NCI-H1436 treated with DMSO at 0.1 percent for 48 hours (cell line): ENCODE measurements at regions not wholly inside any gene's neighbourhood (a gene's known extent, or its start where the extent isn't known, plus 50 kb on each side); places are given as distances from the start of the nearest gene placed in this dataset.

ENCODE experiments used
- DNase-seq: peaks from one replicate; lab custom pipeline; 2025; lab: John Stamatoyannopoulos, UW

DNA sequence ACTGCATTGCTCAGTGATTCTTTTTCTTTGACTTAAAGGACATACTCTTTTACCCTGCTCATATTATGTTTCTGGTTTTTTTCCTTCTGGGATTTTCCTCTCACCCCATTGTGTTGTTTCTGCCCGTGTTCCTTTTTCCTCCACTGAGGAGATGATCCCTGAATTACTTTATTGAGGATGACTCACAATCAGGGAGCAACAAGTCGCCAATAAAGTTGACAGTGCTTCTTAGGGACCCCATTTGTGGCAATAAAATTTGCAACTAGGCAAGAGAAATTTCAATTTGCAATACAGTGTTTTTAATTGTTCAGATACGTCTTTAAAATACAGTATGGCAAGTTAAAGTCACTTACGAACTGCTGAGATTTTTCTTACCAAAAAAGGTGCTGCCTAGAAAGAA is 217.9 kb downstream of the SOX4 start:
- DNase-seq: no peak

DNA sequence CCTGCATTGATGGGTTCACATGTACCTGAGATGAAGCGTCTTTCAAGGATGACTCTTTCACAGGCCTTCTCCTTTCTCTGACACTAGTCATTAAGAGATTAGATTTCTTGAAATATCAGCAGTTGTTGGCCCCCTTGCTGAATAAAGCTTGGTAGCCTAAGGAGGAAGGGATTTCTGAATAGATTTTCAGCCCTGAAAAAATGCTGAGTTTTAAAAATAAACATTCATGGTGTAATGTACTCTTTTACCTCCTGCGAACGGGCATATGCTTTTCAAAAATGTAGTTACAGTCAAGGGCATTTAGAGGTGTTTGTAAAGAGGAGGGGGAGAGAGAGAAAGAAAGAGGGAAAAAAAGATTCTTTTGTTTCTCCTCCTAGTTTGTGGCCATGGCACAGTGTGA is 222.7 kb downstream of the SOX4 start:
- DNase-seq: no peak

DNA sequence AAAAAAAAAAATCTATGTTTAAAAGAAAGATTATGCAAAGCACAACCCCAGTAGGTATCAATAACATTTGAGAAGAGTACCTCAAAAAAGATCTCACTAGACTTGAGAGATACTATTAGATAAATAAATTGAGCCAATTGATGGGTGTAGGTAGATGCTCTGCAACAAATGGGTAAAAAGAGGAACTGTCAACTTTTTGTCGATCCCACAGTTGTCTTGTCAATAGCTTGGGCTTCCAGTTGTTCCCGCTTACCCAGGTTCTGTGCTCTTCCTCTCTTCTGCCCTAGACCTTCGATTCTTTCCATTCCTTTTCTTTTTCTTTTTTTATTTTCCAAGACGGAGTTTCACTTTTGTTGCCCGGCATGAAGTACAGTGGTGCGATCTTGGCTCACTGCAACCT is 226.9 kb downstream of the SOX4 start:
- no peak for DNase-seq

DNA sequence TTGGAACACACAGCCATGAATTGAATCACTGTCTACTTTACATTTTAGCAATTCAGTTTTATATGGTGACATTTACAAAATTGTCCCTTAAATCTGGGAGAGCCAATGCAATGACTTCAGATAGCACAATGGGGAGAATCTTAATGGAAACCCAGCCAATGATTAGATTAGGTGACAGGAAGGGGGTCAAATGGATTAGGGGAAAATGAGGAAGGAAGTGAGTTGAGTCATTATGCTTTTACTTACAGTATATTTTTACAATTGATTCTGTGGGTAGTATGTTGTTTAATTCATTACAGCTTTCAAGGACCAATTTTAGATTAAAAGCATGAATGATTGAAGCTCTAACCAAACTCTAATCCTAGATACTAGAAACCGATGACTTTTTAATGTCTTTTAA is 229.8 kb downstream of the SOX4 start:
- no peak for DNase-seq

DNA sequence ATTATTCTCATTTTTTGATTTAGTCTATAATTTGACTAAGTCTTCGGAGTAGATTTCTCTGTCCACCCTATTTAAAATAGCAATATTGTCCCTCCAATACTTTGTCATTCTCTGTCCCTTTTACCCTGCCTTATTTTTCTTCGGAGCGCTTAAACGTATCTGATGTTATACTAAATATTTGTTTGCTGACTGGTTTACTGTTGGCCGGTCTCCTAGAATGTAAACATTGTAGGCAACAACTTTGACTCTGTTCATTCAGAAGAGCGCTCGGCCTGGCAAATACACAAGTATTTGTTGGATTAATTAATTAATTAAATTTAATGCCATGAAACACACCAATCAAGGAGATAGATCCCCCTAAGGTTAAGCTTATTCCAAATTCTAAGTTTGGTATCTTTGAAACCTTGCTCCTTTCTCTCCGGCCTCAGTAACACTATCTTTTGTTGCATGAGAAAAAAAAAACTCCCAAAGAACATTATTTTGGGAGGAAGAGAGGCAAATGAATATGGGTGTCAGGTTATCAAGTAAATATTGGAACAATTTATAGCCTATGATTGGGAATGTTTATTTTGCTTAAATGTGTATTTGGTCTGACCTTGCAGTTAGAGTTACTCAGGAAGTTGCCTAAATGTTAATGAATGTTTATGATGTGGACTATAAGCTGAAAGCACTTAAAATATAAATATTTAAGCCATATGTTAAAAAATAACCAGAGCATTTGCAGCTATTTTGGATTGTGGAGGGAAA is 231.1 kb downstream of the SOX4 start:
- DNase-seq: no peak

DNA sequence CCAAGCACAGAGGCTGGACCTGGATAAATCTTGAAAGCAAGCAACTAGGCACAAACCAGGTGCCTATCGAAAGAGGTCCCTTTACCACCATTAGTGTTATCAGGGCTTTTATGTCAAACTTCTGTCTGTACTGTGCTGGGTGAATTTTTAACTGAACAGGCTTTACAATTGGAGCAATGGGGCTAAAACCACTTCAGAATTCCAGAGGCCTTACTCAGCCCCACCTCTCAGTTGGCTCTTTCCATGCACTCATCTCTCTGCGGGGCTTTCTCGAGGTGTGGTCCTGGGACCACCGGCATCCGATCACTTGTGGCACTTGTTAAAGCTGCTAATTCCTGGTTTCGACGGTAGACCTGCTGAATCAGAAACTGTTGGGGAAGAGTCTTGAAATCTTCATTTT is 232.5 kb downstream of the SOX4 start:
- DNase-seq: no peak

DNA sequence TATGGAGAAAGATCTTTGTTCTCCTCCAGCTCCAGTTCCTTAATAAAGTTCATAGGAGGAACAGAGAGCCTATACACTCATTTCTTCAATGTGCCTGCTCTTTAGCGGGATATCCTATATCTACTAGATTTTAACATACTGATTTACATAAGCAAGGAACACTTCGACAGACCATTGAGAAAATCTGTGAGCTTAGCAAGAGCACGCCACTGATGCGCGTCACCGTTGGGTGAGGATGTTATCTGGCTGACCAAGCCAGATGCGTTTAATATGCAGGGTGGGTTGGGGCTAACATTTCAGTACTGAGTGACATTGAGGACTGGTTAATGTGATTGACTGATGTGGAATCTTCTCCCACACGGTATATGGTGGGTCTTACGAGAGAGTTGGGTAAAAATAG is 233.4 kb downstream of the SOX4 start:
- DNase-seq: no peak

DNA sequence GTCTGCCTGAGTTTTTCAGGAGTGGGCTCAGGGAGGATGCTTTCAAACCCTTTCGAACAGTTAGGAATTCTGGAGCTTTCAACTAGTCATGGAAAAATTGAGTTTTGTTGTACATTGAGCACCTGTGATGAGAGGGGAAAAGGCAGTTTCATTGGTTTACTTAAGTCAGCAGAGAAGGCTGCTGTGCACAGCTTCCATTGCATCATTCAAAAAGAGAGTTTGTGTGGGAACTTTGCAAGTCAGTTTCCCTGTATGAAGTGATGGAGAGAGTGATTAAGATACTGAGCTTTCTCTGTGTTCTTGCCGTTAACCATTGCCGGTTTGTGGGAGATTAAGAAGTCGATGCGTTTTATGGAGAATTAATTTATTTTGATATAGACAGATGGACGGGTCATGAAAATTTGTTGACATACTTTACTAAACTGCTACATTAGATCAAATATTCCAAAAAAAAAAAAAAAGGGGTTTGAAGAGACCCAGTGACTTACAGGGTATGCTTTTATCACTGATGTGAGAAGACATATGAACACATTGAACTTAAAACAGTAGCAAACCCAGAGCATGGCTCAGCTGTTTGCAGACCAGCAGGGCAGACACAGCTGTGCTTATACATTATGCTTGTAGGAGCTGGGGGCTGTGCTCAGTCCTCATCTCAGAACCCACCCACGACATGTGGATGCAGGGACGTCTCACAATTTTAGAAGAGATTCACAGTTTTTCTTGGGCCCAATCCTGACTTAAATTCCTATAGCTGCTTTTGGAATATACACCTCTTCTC is 234.1 kb downstream of the SOX4 start:
- DNase-seq: no peak

DNA sequence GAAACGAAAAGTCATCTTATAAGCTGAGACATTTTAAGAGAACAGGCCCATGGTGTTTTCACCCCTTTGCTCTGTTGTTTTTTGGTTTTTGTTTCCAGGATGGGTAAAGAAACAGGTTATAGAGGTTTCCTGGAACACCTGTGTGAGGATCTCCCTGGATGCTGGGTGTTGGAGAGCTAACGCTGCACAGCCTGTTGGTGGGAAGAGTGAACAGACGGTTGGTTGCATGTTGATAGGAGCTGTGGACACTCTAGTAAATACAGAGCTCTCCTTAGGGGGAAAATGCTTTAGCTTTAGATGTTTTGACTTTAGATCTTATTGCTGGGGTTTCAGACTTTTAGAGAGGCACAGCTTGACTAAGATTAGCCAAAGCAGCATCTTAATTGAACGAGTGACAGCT is 235.2 kb downstream of the SOX4 start:
- no peak for DNase-seq

DNA sequence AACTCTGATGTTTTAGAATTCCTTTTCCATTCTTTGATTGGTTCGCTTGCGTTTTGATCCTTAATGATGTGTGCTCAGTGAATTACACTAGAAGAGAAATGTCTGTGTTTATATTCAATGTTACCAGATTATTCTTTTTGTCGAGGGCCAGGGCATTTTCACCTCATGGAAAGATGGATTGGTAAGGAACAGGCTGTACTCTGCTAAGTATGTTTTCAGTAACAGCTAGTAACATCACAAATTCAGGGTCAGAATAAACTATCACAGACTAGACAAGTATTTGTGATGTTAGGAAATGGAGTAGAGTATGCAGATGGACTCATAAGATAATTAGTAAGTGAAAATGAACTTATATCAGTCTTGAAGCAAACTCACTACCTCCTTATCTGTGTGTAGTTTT is 235.6 kb downstream of the SOX4 start:
- DNase-seq: no peak

DNA sequence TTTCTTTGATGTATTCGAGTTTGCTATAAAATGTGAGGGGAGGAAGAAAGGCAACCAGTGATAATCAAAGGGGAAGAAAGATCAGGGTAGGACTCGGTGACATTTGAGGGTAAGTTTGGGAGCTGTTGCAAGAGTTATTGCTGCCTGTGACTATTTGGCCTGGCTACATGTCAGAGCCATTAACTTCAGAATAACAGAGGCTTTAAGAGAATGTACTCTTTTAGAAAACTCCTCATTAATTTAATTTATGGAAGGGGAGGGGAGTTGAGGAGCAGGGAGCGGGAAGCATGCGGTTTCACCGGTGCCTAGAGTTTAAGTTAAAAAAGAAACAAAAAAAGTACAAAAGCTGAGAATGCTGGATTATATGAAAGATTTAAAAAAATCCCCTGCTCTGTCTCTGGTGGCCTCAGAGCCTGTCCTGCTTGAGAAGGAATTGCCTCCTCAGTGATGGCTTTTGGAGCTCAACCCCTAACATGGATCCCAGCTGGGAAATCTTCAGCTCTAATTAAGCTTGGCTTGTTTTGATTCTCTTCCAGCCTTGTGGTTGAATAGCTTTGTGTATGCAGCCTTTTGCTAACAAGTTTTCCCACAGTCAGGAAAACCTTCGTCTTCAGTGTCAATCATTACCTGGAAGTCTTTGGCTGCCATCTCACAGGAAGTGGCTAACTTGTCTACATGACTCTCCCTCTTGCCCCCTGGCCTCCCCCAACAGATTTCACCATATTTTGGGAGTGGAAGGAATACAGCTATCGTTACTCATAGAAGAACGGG is 238.2 kb downstream of the SOX4 start:
- no peak for DNase-seq

DNA sequence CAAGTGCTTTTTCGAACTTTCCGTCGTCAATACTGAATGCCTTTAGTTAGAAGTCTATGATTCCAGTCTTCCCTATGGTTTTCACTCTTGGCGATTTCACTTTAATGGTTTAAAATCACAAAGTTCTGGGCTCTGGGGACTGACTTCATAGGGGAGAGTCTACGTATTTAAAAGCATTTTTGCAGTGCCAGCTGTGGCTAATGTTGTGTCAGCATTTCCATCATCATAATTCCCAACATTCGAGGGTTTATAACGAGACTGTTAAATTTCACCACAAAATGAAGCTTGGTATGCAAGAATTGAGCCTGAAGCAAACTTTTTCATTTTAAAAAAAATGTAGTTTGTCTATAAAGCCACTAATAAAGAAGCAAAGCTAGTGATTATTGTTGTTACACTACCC is 242.7 kb downstream of the SOX4 start:
- no peak for DNase-seq

DNA sequence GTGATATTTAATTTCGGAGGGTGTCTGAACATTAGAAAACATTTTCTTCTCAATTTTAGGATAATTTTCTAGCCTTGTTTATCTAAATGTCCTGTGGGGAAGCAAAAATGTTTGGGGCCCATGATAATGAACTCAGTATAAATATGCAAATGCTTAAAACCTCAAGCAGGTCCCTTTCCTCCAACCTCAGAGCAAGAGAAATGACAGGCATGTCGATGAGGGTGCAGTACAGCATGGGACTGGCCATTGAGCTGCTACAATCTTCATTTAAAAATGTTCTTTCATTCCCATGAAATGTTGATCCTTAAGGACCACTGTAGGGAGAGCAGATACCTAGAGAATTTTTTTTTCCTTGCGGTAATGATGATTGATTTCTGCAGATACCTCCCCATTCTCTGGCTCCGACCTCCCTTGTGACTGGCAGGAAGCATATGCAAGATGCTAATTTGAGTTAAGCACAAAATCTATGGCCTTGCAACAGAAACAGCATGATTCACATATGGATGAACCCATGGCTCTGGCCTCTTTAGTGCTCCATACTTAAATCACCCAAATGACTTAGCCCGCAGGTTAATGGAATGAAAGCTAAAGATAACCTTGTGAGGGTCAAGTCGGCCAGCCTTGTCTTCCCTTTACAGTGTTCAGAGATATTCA is 243.3 kb downstream of the SOX4 start:
- no peak for DNase-seq

DNA sequence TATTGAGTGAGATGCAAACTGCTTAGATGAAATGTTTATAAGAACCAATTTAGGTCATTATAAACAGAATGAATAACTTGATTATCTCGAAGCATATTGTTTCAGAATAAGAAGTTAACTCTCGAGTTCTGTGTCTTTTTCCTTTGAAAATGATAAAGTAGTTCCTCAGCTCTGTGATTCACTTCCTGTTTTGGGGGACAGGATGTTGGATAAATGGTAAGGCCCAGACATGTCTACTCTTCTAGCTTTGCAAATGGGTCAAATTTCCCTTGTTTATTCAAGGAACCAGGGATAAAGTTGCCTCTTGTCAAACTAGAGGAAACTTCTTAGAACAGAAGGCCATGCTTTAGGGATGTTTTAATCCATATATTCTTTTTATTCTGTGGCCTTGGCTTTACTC is 246.9 kb downstream of the SOX4 start:
- DNase-seq: no peak

DNA sequence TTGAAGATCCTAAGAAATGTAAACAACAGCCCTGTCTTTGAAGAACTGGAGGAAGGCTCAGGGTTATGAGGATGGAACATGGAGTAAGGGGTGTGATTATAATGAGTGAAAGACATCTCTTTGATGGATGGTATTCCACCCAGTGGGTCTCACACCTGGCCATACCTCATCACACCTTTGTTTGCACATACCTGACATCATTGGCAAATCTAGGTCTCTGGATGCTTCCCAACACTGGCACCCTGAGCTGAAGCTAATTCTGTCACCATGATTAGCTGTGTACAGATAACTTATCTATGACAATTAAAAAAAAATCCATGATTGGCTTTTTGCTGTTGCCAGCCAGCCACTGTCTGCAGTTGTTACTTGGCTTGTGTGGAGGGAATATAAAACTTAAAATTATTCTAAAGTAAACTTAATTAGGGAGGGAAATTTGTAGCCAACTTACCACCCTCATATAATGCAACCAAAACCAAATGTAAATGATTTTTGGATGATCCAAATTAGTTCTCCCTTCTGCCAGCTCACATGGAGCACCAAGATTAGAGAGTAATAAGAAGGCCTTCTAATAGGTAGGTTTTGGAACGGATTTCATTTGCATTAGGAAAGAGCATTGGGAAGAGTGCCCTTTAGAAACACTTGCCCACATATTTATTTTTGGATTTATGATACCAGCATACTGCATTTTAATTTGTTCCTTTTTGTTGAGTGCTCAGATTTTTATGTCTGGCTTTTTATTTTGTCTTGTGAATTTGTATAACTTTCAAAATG is 249.5 kb downstream of the SOX4 start:
- no peak for DNase-seq

DNA sequence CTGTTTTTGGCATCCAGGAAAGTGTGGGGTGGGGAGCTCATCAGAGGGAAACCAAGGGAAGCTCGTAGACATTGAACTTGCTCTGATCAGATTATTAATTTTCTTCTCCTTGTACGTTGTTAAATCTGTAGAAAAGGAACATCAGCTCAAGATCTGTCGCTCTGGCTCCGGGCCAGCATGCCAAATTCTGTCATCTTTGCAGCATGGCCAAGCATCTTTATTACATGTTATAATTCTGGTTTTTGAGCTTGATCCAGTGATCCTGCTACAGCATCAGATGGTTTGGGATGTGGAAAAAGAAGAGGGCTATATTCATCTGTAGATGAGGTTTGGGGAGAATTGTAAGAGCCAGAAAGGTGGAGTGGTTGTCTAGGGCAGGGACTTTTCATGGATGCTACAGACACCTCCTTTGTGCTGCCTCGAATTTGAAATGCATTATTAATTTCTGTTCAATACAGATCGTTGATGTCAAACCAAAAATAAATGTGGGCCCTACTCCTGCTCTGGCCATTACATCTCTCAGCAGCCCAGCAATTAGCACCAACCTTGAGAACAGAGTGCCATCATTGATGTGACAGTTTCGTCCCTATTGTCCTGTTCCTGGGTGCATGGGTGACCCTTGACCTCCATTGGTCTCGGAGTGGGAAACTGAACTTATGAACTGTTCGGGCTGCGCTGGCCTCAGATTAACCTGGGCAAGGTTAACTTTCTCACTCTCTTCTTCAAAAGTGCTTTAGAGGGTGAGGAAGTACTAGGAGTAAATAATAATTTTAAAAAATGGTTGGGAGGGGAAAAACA is 250.8 kb downstream of the SOX4 start:
- DNase-seq: no peak

DNA sequence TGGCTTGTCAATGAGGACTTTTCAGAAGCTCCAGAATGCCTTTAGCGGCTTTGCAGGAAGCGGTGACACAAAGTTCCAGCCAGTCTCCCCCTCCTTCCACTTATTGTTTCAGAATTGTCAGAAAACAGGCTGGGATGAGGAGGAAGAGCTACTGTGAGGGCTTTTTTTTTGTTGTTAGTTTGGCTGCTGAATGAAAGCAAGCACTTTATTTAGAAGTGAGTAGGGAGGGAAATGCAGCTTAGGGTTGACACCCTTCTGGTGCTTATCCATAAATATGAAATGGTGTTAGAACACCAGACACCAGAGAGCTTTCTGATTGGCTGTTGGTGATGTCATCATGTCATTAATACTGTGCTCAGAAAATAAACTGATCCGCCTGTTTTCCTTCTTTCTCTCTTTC is 251.5 kb downstream of the SOX4 start:
- no peak for DNase-seq

DNA sequence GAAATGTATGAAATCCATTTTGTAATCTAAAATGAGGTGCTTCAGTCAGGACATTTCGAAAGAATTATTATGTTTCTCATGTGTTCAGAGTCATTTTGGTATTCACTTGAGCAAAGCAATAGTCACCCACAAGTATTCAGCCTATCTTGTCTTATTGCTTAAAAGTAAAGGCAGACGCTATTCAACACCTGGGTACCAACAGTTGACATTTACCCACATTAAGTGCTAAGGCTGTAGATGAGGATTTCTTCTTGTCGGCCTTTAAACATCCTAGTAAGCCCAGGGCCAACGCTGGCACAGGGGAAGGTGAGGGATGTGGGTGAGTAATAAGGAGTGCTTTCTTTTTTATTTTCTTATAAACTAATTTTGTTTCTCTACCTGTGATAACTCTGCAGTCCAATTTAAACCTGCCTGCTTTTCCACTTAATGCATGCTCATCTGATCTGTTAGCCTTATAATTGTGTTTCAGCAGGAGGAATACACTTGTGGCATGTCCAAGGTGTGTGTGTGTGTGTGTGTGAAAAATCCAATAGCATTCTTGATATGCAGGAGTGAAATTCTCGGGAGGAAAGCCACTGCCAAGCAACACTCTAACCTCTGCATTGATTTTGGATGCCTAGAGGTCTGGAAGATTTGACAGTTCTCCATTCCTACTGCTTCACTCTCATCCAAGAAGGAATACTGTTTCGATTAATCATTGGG is 252.0 kb downstream of the SOX4 start:
- DNase-seq: no peak

DNA sequence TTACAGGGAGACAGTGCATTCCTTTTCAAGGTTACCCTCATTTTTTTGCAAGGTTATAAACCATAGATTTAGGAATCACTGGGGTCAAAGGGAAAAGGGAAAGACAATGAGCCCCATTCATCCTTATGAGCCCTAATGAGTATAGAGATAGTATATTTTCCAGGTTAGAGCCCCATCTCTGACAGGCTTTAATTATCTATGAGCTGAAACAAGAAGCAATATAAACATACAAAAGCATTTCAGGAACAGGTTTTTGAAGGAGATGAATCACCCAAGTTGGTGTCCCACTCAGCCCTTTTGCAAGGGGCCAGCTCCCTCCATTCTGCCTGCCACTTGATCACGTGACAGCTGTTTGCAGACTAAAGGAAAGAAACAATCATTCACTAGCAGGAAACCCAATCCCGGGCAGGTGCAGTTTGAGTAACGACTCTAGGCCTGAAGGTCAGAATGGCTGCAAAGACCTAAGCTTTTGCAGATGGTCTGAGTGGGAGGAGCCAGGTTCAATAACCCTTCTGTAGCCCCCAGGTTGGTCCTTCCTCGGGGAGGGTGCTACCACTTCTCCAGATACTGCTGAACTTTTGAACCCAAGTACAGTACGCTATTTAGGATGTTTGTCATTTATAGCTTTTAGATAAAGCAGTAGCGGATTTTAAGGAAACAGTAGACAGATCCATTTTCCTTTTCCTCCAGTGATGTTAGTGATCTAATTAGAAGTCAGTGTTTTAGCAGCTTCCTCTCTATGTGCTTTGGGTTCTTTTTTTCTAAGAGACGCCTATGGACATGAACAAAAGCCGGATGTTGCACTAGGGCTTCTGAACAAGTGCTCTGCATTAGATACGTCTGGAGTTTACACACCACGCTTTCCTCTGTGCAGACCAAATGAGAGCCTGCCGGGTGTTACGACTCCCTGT is 253.2 kb downstream of the SOX4 start:
- DNase-seq: peak; percentile 76
